NT2/D1 (cell line): ENCODE measurements at regions not wholly inside any gene's neighbourhood (a gene's known extent, or its start where the extent isn't known, plus 50 kb on each side); places are given as distances from the start of the nearest gene placed in this dataset.
"Not testable (repeated sequence)": the region's sequence is repeated elsewhere in the genome, so short reads cannot be mapped to it uniquely, and the experiment has no call there.

Experiments used
- YY1 ChIP-seq: IDR thresholded peaks from 2 replicates; pipeline ENCODE4 v1.6.1; 2011; ENCODE audit not compliant: insufficient read length, insufficient read depth
- ZNF274 ChIP-seq: IDR thresholded peaks from 2 replicates; pipeline ENCODE4 v1.6.1; 2011; ENCODE audit warnings: mild to moderate bottlenecking, low read depth, low read length

DNA sequence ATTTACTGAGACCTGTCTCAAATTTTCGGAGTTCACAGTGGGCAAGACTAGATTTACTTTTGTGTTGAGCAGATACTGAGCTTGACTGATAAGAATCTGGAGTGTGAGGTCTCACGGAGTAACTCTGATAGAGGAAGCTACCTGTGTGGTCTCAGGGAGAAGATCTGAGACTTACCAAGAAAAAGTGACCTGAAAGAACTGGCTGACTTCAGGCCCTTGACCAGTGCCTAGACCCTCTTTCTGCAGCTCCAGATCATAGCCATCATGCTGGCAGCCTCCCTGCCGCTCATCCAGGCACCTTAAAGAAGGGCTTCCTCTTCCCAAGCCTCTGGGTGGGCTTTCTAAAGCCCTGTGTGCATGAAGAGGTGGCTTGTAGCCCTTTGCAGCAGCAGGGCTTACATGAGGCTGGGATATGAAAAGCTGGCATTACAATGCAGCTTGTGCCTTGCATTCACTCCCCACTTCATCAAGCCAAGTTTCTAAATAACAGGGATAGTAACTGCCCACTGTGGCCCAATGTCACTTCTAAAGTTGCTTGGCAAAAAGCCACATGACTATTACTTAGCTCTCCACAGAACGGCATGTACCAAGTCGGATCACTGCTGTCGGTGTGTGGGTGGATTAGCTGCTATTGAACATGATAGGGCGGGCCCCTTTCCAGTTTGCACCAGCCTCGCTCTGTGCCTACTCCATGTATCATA lies 115.3 kb upstream of the NBPF26 start:
- not testable (repeated sequence) for TF ChIP-seq ZNF274, YY1
